Right lobe of liver (tissue), 6 donors: ENCODE measurements at regions not wholly inside any gene's neighbourhood (a gene's known extent, or its start where the extent isn't known, plus 50 kb on each side); places are given as distances from the start of the nearest gene placed in this dataset.
"Not testable (repeated sequence)": the region's sequence is repeated elsewhere in the genome, so short reads cannot be mapped to it uniquely, and the experiment has no call there.

Source experiments
- ATAC-seq, 4 donors: fragments of 200-7000 bp; cut with Tn5 transposase; one replicate each; pipeline ENCODE4 v1.9.1; 2020; ENCODE audit warnings: mild to moderate bottlenecking in 4 of 4, moderate library complexity in 4 of 4
- DNase-seq, 3 donors: peaks; one replicate each; pipeline ENCODE4 v3.0.0-alpha.2; 2020
- H3K27ac ChIP-seq, 3 donors: fragments of 200-600 bp; one replicate each; pipeline ENCODE4 v1.8.0; 2022
- H3K27me3 ChIP-seq, 2 donors: fragments of 200-600 bp; one replicate each; pipeline ENCODE4 v1.8.0; 2022
- H3K36me3 ChIP-seq, 4 donors: fragments of 200-600 bp; sonication (generic) in 1 of 4; one replicate each; pipeline versions ENCODE4 v1.5.1 to v1.8.0; 2017 to 2022; ENCODE audit warnings: control low read depth in 1 of 4
- H3K4me1 ChIP-seq, 4 donors: fragments of 200-600 bp; sonication (generic) in 1 of 4; one replicate each; pipeline versions ENCODE4 v1.5.1 to v1.8.0; 2017 to 2022; ENCODE audit warnings: control low read depth in 1 of 4
- H3K4me3 ChIP-seq, 3 donors: fragments of 200-600 bp; one replicate each; pipeline ENCODE4 v1.8.0; 2022
- H3K9me3 ChIP-seq, 4 donors: fragments of 200-600 bp; sonication (generic) in 1 of 4; one replicate each; pipeline versions ENCODE4 v1.5.1 to v1.8.0; 2017 to 2022; ENCODE audit warnings: control low read depth in 1 of 4
- CTCF ChIP-seq, 4 donors: fragments of 200-600 bp in 3 of 4; fragments of 450-650 bp in 1 of 4; IDR thresholded peaks; one replicate each; pipeline versions ENCODE4 v1.5.1 to v1.8.0; 2016 to 2022; ENCODE audit warnings: antibody characterized with exemption in 4 of 4, mild to moderate bottlenecking in 2 of 4
- POLR2A ChIP-seq: fragments of 450-650 bp; IDR thresholded peaks from one replicate; pipeline ENCODE4 v1.6.1; 2017; ENCODE audit warnings: antibody characterized with exemption, mild to moderate bottlenecking
- WGBS: methylation state at CpG from one replicate; pipeline ENCODE4 v1.1.6; 2018; ENCODE audit warnings: low coverage, low lambda C conversion rate; ENCODE audit not compliant: insufficient coverage; ENCODE audit errors: missing lambda C conversion rate; 5-methylcytosine and 5-hydroxymethylcytosine counted together
- intact Hi-C, 2 donors: fragments of 100-400 bp; cut with DNase I; formaldehyde crosslinking; loops; one replicate each; pipeline versions ENCODE4 v1.11.2 to v1.14.1; 2022
- donor health status: DM: no; HTN: yes; CAD: no.
- donor health status: DM: no; HTN: no; CAD: no.
- donor health status: DM: no; HTN: no; CAD: no.
- donor health status: DM: no; HTN: yes; CAD: no.
- donor health status: DM: no; HTN: yes; CAD: no.

- DNase-seq (no peak), ATAC-seq (no peak)
- TF ChIP-seq CTCF (IDR thresholded peaks at IDR 0.05) = no peak
- no peak for TF ChIP-seq POLR2A
- no peaks in the 10 kb centered on the region for H3K4me1 ChIP-seq
- no peak overlapping the region for H3K27ac ChIP-seq
- no peaks in the 10 kb centered on the region for H3K36me3 ChIP-seq
- WGBS = 84% methylated on average over 7 of the region's 23 CpGs
- intact Hi-C loops = no loop called here
- H3K4me3 ChIP-seq = no peak overlapping the region
- H3K27me3 ChIP-seq = no peaks in the 10 kb centered on the region
- H3K9me3 ChIP-seq = no peaks in the 10 kb centered on the region
Observed at GRCh38 chr6:115544765-115545671, 515.7 kb downstream of the FRK start.

GRCh38 chr6:115540077-115540869 is 520.4 kb downstream of the FRK start:
- DNase-seq (no peak), ATAC-seq (peak in 2 of 4 donors; percentile 44 to 52)
- WGBS = 82% methylated on average over 1 of the region's 1 CpG
- intact Hi-C loops = no loop called here
- no peaks in the 10 kb centered on the region for H3K27me3 ChIP-seq
- no peak overlapping the region for H3K4me3 ChIP-seq
- no peak overlapping the region for H3K27ac ChIP-seq
- H3K36me3 ChIP-seq = no peaks in the 10 kb centered on the region
- no peaks in the 10 kb centered on the region for H3K9me3 ChIP-seq
- TF ChIP-seq POLR2A = no peak
- no peak for TF ChIP-seq CTCF (IDR thresholded peaks at IDR 0.05)
- no peaks in the 10 kb centered on the region for H3K4me1 ChIP-seq

- H3K27ac ChIP-seq = no peak overlapping the region
- ATAC-seq (no peak), DNase-seq (no peak)
- no peaks in the 10 kb centered on the region for H3K36me3 ChIP-seq
- TF ChIP-seq CTCF (IDR thresholded peaks at IDR 0.05) = no peak
- TF ChIP-seq POLR2A = no peak
- no peaks in the 10 kb centered on the region for H3K9me3 ChIP-seq
- H3K4me1 ChIP-seq = no peaks in the 10 kb centered on the region
- WGBS = 81% methylated on average over 6 of the region's 6 CpGs
- intact Hi-C loops = no loop called here
- no peaks in the 10 kb centered on the region for H3K27me3 ChIP-seq
- no peak overlapping the region for H3K4me3 ChIP-seq
Observed at GRCh38 chr6:115539531-115539930, 521.2 kb downstream of the FRK start.

- Histone ChIP-seq H3K4me3 (no peak overlapping the region), H3K4me1 (no peaks in the 10 kb centered on the region), H3K9me3 (no peaks in the 10 kb centered on the region), H3K27ac (no peak overlapping the region), H3K36me3 (no peaks in the 10 kb centered on the region), H3K27me3 (no peaks in the 10 kb centered on the region)
- DNase-seq (no peak), ATAC-seq (no peak)
- TF ChIP-seq CTCF (IDR thresholded peaks at IDR 0.05) = no peak
- intact Hi-C loops = no loop called here
- WGBS = 30% methylated on average over 2 of the region's 2 CpGs
Observed at GRCh38 chr6:115524821-115525220, 535.9 kb downstream of the FRK start.

- ATAC-seq, H3K36me3 ChIP-seq, H3K4me3 ChIP-seq, H3K27ac ChIP-seq, intact Hi-C loops, H3K4me1 ChIP-seq, H3K27me3 ChIP-seq, H3K9me3 ChIP-seq, DNase-seq: not testable (repeated sequence)
- WGBS = 42% methylated on average over 3 of the region's 3 CpGs
Observed at GRCh38 chr6:115521747-115522146, 538.9 kb downstream of the FRK start.
